GM04503 (cell line): ENCODE measurements at regions not wholly inside any gene's neighbourhood (a gene's known extent, or its start where the extent isn't known, plus 50 kb on each side); places are given as distances from the start of the nearest gene placed in this dataset.

ENCODE experiments used
- DNase-seq: peaks from one replicate; pipeline ENCODE4 v3.0.0-alpha.2; 2012; ENCODE audit warnings: low read depth

- no peak for DNase-seq
Measured at GRCh38 chr15:85847031-85847430, 52.3 kb upstream of the KLHL25 start.

GRCh38 chr15:85849946-85850345 is 55.2 kb upstream of the KLHL25 start:
- no peak for DNase-seq

GRCh38 chr15:85852969-85853368 is 58.2 kb upstream of the KLHL25 start:
- DNase-seq: no peak

- no peak for DNase-seq
Measured at GRCh38 chr15:85854345-85855097, 59.8 kb upstream of the KLHL25 start.

GRCh38 chr15:85858586-85859375 is 64.1 kb upstream of the KLHL25 start:
- no peak for DNase-seq

GRCh38 chr15:85859671-85860070 is 64.9 kb upstream of the KLHL25 start:
- no peak for DNase-seq

- DNase-seq: no peak
Measured at GRCh38 chr15:85860394-85861161, 65.9 kb upstream of the KLHL25 start.

- DNase-seq: no peak
Measured at GRCh38 chr15:85865070-85865684, 70.5 kb upstream of the KLHL25 start.

GRCh38 chr15:85867250-85867649 is 72.5 kb upstream of the KLHL25 start:
- DNase-seq: no peak

GRCh38 chr15:85869124-85869523 is 74.4 kb upstream of the KLHL25 start:
- no peak for DNase-seq

GRCh38 chr15:85870216-85871014 is 75.7 kb upstream of the KLHL25 start:
- no peak for DNase-seq

GRCh38 chr15:85871545-85871944 is 76.8 kb upstream of the KLHL25 start:
- no peak for DNase-seq

- DNase-seq: no peak
Measured at GRCh38 chr15:85872125-85872524, 77.4 kb upstream of the KLHL25 start.

GRCh38 chr15:85874236-85874635 is 79.5 kb upstream of the KLHL25 start:
- DNase-seq: no peak

- DNase-seq: no peak
Measured at GRCh38 chr15:85875756-85876155, 81.0 kb upstream of the KLHL25 start.

- DNase-seq: no peak
Measured at GRCh38 chr15:85878828-85879225, 84.1 kb upstream of the KLHL25 start.

- DNase-seq: peak; percentile 63
Measured at GRCh38 chr15:85879334-85880163, 84.8 kb upstream of the KLHL25 start.

GRCh38 chr15:85880501-85881190 is 85.9 kb upstream of the KLHL25 start:
- no peak for DNase-seq

- DNase-seq: no peak
Measured at GRCh38 chr15:85886309-85886811, 91.6 kb upstream of the KLHL25 start.
